Testis (tissue), 2 donors: ENCODE measurements at regions not wholly inside any gene's neighbourhood (a gene's known extent, or its start where the extent isn't known, plus 50 kb on each side); places are given as distances from the start of the nearest gene placed in this dataset.

Experiments
- POLR2A ChIP-seq: fragments of 450-650 bp; IDR thresholded peaks from one replicate; pipeline ENCODE4 v1.6.1; 2017; ENCODE audit warnings: antibody characterized with exemption, mild to moderate bottlenecking, moderate library complexity
- TF ChIP-seq, protein P1 (sequence below), 3 experiments: fragments of 450-650 bp in 2 of 3; fragments of 200-600 bp in 1 of 3; sonication (generic) in 1 of 3; IDR thresholded peaks; one replicate each; pipeline ENCODE4 v1.5.1; 2016 to 2019; ENCODE audit warnings: antibody characterized with exemption in 3 of 3, mild to moderate bottlenecking in 2 of 3, moderate library complexity in 1 of 3

DNA sequence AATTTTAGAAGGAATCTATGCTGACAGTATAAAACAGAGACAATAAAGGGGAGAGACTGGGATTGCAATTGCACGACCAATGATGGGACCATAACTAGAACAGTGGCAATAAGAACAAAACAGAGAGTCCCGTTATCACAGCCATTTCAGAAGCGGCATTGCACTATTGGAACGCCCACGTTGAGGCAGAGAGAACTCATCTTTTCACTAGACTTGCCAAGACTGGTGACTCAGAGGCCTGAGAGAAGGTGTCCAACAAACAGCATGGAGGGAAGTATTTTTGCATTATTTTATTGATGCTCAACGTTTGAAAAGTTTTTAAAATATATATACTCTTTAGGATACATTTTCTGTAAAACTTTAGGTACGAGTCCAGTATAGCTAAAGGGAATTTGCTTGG lies 737.7 kb downstream of the TLE1 start:
- no peak for TF ChIP-seq POLR2A
- TF ChIP-seq, protein P1, sequence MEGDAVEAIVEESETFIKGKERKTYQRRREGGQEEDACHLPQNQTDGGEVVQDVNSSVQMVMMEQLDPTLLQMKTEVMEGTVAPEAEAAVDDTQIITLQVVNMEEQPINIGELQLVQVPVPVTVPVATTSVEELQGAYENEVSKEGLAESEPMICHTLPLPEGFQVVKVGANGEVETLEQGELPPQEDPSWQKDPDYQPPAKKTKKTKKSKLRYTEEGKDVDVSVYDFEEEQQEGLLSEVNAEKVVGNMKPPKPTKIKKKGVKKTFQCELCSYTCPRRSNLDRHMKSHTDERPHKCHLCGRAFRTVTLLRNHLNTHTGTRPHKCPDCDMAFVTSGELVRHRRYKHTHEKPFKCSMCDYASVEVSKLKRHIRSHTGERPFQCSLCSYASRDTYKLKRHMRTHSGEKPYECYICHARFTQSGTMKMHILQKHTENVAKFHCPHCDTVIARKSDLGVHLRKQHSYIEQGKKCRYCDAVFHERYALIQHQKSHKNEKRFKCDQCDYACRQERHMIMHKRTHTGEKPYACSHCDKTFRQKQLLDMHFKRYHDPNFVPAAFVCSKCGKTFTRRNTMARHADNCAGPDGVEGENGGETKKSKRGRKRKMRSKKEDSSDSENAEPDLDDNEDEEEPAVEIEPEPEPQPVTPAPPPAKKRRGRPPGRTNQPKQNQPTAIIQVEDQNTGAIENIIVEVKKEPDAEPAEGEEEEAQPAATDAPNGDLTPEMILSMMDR (IDR thresholded peaks at IDR 0.05) = no peak
